ENCODE measurements at regions not wholly inside any gene's neighbourhood (a gene's known extent, or its start where the extent isn't known, plus 50 kb on each side); places are given as distances from the start of the nearest gene placed in this dataset.

- peak overlapping the region in 1 of 4 donors; percentile 3 for H3K27ac ChIP-seq
- peak in 2 of 3 donors; percentile 22 to 51 for DNase-seq
- TF ChIP-seq POLR2A (IDR thresholded peaks at IDR 0.05) = no peak
- TF ChIP-seq CTCF (IDR thresholded peaks at IDR 0.05) = no peak
These were observed 663.7 kb downstream of the ADGRL2 start for GRCh38 chr1:82464362-82465001.

GRCh38 chr1:82463951-82464350 is 663.2 kb downstream of the ADGRL2 start:
- Histone ChIP-seq H3K27ac (peak overlapping the region in 1 of 4 donors; percentile 3), H3K9me3 (no peaks in the 10 kb centered on the region), H3K4me3 (no peak overlapping the region), H3K4me1 (no peaks in the 10 kb centered on the region), H3K36me3 (no peaks in the 10 kb centered on the region), H3K27me3 (no peaks in the 10 kb centered on the region)
- DNase-seq = no peak
- no peak for TF ChIP-seq POLR2A (IDR thresholded peaks at IDR 0.05)
- TF ChIP-seq CTCF (IDR thresholded peaks at IDR 0.05) = no peak

More at GRCh38 chr1:82464362-82465001, 663.7 kb downstream of the ADGRL2 start:
- H3K36me3 ChIP-seq = no peaks in the 10 kb centered on the region
- no peak overlapping the region for H3K4me3 ChIP-seq
- H3K9me3 ChIP-seq = no peaks in the 10 kb centered on the region
- no peaks in the 10 kb centered on the region for H3K4me1 ChIP-seq
- no peaks in the 10 kb centered on the region for H3K27me3 ChIP-seq

GRCh38 chr1:82462366-82462765 is 661.6 kb downstream of the ADGRL2 start:
- no peaks in the 10 kb centered on the region for H3K36me3 ChIP-seq
- no peaks in the 10 kb centered on the region for H3K9me3 ChIP-seq
- no peak overlapping the region for H3K4me3 ChIP-seq
- DNase-seq = no peak
- no peaks in the 10 kb centered on the region for H3K27me3 ChIP-seq
- TF ChIP-seq CTCF (IDR thresholded peaks at IDR 0.05) = no peak
- no peak for TF ChIP-seq POLR2A (IDR thresholded peaks at IDR 0.05)
- H3K27ac ChIP-seq = no peak overlapping the region
- no peaks in the 10 kb centered on the region for H3K4me1 ChIP-seq

- Histone ChIP-seq H3K9me3 (no peaks in the 10 kb centered on the region), H3K27ac (no peak overlapping the region), H3K4me1 (no peaks in the 10 kb centered on the region), H3K27me3 (no peaks in the 10 kb centered on the region), H3K36me3 (no peaks in the 10 kb centered on the region), H3K4me3 (no peak overlapping the region)
- TF ChIP-seq CTCF (IDR thresholded peaks at IDR 0.05) (no peak), POLR2A (IDR thresholded peaks at IDR 0.05) (no peak)
- no peak for DNase-seq
These were observed 654.6 kb downstream of the ADGRL2 start for GRCh38 chr1:82455342-82455741.

- no peak overlapping the region for H3K27ac ChIP-seq
- no peak for DNase-seq
- no peaks in the 10 kb centered on the region for H3K4me1 ChIP-seq
- no peaks in the 10 kb centered on the region for H3K9me3 ChIP-seq
- no peaks in the 10 kb centered on the region for H3K36me3 ChIP-seq
- TF ChIP-seq CTCF (IDR thresholded peaks at IDR 0.05) (no peak), POLR2A (IDR thresholded peaks at IDR 0.05) (no peak)
- H3K27me3 ChIP-seq = no peaks in the 10 kb centered on the region
- H3K4me3 ChIP-seq = no peak overlapping the region
These were observed 653.7 kb downstream of the ADGRL2 start for GRCh38 chr1:82454431-82454830.

All from Peyer's patch (tissue), 4 donors.